SIG-M5 (cell line): ENCODE measurements at regions not wholly inside any gene's neighbourhood (a gene's known extent, or its start where the extent isn't known, plus 50 kb on each side); places are given as distances from the start of the nearest gene placed in this dataset.

Experiments
- DNase-seq: peaks from one replicate; lab custom pipeline; 2025; lab: John Stamatoyannopoulos, UW

DNA sequence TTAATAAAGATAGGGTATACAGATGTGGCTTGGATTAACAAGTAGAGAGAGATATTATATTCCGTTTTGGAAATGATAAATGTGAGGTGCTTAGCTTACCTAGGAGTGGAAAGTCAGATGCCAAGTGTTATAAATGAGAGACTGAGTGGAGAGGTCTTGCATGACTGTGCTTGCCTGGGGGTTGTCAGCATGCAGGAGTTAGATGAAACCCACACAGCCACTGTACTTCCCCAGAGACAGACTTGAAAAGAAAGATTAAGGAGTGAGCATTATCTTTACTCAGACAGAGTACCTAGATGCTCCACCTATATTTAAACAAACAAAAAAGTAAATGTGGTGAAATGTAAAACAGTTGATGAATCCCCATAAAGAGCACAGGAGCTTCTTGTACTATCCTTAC, 482.7 kb downstream of the RIT2 start:
- no peak for DNase-seq

DNA sequence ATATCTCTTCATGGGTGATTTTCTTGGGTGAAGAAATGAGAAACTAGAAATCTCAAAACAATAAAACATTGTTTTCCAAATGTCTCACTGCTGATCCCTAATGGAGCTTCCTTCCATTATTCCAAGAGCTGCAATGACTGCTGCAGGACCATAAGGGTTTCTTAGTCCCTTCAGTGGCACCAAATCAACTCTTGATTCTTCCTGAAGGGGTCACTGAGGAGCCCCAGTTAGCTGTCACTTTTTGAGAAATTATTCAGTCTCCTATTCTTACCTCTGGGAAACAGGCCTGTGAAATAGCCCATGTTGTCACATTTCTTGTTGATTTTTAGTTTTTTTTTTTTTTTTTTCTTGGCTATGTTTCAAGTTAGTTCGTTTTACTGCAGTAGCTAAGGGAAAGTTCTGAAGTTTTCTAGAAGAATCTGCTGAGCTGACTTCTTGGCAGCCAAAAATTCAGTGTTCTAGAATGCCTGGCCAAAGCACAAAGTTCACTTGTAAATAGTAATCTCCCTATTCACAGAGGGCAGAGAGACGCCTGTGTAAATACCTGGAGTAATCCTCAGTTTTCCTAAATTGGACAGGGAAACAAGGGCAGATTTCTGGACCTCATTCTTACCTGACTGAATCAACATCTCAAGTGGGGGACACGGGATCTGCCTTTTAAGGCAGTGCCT, 480.0 kb downstream of the RIT2 start:
- DNase-seq, result no peak

DNA sequence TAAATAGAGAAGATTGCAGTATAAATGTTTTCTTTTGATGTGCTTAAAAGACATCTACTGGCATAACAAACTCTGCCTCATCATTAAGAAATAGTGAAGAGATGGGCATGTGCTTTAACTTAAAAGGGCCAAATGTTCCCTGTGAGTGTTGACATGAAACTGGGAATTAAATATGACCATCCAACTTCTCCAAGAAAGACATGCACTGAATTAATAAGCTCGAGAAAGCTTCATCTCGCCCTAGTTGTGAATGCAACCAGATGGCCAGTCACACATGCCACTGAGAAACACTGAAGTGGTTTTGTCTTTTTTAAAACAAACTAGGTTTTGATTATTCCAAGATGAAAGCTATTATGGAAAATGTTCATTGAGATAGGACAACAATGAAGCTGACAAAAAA, 479.2 kb downstream of the RIT2 start:
- no peak for DNase-seq

DNA sequence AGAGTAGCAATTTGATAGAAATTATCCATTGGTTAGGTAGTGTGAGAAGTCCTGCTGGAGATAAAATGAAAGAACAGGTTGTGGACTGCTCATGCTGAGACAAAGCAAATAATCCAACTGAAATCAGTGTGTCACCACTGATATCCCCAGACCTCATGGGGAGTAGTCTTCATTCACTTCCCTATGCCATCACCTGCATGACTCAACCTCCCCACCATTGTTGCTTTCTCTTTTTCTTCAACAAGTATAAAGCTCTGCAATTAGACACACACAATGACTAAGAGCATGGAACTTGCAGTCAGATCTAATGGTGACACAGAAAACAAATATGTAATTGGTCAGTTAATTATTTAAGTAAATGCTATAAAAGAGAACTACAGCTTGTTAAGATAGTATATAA, 475.3 kb downstream of the RIT2 start:
- DNase-seq, result no peak

DNA sequence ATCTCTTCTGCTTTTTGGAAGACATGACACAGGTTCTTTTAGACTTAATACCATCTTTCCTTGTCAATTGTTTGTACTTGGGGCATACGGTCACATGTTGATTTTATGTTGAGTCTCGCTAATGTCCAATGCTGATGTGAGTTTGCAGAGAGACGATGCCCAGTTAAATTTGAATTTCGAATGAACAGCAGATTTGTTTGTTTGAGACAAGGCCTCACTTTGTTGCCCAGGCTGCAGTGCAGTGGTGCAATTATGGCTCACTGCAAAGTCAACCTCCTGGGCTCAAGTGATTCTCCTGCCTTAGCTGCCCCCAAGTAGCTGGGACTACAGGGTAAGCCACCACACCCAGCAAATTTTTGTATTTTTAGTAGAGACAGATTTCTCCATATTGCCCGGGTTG, 473.5 kb downstream of the RIT2 start:
- DNase-seq, result no peak

DNA sequence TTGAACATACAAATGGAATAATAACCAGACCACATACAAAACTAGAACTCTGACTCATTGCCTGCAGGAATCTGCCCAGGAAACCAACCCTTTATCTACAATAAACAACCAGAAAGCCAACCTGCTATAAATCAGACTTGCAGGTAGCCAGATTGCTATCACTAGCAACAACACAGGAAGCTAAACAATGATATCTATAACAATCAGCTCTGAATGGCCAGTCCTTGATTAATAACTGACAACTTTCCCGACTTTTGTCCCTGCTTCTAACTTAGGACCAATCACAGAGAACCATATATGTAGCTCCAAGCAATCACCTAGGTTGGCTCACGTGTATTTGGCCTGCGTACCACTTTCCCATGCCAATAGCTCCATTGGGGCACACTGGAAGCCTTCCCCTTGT, 470.8 kb downstream of the RIT2 start:
- no peak for DNase-seq

DNA sequence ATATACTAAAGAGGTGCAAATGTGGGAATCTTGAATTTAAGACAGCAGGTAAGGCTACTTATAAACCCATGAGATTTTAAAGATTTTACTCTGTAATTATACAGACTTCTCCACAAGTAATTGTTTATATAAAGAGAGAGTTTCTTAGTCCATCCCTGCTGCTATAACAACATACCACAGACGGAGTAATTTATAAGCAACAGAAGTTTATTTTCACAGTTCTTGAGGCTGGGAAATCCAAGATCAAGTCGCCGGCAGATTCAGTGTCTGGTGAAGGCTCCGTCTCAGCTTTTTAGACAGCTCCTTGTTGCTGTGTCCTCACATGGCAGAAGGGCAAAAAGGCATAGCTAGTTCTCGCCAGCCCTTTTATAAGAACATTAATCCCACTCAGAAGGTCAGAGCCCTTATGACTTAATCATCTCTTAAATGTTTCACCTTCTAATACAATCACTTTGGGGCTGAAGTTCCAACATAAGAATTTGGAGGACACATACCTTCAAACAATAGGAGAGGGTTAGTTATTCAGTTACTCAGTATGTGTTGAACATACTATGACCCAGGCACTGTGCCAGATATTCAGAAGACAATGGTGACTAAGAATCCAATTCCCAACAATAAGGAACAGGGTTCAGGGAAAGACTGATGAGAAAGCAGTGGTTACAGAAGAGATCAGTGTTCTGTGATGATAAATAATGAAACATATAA, 466.0 kb downstream of the RIT2 start:
- no peak for DNase-seq

DNA sequence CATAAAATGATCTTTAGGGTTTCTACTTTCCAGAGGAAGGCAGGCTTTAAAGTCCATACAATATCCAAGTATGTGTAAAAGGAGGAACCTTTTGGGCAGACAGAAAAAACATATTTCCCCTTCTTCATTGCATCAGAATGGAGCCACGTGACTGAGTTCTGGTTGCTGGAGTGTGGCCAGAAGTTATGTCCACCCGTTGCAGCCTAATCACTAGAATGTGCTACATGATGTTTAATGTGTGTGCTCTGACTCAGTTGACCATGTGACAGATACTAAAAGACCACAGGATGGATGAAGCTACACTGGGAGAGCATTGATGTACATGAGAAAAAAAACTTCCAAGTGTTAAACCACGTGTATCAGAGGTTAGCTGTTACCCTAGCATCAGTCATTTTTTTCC, 460.9 kb downstream of the RIT2 start:
- DNase-seq, result no peak

DNA sequence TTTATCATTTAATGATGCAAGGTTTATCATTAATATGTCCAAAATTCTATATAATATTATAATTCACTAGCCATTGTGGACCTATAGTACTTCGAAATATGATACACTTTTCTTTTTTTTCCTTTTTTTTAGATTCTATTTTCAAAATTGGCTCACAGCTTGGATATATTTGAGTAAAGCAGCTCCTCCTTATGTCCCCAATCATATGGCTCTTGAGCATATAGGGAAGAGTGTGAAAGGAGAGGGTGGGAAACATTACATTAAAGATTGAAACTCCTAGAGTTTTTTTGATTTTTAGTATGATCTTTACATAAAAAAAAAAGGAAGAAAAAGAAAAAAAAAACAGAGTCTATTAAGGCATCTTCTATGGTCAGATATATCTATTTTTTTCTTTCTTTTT, 457.9 kb downstream of the RIT2 start:
- DNase-seq, result no peak

DNA sequence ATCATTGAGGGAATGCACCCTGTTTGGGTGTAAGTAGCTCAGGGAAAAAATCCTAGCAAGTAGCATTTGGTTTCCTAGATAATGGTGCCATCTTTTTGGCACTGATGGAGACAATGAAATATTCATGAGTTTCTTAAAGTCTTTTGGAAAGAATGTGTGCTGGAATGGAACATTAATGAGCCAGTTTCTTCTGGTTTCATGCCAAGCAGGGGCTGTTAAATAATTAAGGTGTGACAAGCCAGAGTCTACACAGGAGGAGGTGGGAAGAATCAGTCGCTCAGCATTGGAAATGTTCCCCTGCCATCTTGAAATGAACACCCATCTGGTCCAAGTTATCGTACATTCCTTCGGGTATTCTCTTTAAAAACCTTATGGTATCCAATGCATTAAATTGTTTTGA, 457.3 kb downstream of the RIT2 start:
- no peak for DNase-seq

DNA sequence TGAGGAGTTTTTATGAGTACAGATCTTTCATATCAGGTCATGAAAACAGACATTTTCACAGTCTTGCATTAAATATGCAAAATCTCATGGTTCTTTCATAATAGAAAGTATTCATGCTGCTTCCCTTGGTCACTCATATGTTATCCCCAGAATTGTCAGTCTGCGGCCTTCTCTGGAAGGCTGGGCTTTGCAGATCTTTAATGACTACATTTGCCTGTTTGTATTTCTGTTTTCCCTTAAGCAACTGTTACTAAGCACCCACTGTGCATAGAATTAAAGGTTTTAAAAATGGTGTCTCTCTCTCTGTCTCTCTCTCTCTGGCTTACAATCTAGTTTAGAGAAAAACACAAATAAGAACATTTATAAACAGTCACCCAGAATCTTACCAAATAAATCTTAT, 456.3 kb downstream of the RIT2 start:
- no peak for DNase-seq

DNA sequence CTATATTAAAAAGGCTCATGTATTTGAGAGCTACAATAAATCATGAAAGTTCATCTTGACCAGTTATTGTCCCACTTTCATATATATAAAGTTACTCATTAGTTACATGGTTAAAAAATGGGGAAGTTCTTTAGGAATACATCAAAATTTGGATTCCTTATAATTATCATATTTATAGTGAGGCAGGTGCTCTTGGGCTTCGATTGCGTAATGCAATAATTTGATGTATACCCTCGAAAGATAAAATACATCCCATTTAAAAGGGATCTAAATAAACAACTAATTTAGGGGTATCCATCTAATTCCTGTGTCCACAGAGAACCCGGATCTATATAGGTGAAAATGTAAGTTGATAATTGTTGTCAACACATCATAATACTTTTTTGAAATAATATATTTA, 444.6 kb downstream of the RIT2 start:
- DNase-seq, result no peak

DNA sequence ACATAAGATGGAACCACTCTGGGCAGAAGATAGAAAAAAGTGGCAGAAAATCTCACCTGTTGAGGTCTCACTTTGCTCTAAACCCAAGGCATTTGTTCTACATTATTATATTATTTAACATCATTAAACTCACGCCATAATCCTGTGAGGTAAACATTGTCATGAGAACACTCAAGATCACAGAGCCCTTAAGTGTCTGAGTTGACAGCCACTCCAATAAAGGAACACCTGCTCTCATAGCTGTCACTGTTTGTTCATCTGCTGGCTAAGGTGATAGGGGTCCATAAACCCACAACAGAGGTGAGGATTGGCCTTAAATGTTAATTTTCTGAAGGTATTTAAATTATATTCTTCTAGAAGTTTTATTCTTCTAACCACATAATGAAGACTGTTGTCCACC, 439.7 kb downstream of the RIT2 start:
- no peak for DNase-seq

DNA sequence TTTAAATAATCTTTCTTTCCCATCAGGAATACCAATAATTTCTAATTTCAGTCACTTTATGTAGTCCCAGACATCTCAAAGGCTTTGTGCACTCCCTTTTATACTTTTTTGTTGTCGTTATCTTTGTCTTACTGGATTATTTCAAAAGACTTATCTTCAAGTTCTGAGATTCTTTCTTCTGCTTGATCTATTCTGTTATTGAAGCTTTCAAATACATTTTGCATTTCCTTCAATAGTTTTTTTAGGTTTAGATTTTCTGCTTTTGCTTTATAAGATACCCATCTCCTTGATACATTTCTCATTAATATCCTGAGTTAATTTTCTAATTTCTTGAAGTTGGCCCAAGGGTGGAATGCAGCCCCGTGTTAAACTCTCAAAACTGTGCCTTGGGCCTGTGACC, 432.4 kb downstream of the RIT2 start:
- DNase-seq, result no peak

DNA sequence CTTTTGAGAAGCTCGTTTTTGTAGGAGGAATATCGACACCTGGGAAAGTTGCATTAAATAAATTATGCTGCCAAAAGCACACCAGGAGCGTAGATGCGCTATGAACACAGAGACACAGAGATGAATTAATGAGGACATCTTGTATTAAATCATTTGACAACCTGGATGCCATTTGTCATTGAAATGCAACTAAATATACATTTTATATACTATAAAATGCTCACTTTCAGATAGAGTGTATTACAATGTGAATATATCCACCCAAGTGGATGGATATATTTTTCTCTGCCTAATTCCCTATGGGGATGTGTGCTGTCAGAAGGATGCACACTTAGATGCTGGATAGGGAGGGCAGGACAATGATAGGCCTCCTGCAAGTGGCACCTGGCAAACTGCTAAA, 426.2 kb downstream of the RIT2 start:
- no peak for DNase-seq
